ENCODE measurements at regions not wholly inside any gene's neighbourhood (a gene's known extent, or its start where the extent isn't known, plus 50 kb on each side); places are given as distances from the start of the nearest gene placed in this dataset.

DNA sequence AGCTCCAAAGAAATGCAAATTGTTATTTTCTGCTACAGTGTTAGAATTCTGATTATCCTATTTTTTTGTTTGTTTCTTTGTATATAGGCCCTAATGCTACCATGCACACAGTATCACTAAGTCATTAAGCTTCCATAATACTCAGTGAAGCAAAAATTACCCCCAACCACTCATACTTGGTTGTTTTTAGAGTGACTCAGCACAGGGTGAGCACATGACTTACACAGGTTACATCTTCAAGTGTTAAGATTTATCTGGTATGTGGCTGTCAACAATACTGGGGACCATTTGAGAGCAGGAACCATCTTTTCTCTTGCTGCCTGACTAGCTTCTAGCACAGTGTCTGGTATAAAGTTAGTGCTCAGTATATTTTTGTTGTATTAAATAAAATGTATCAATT lies 255.8 kb upstream of the SLC24A2 start:
- no peak for DNase-seq (ENCODE audit: low spot score)
- ChIA-PET CTCF (no interaction called here), POLR2A (no interaction called here)
- no peaks in the 10 kb centered on the region for H3K9me3 Mint-ChIP-seq
- peaks cover 39% of the 10 kb centered on the region for H3K4me1 Mint-ChIP-seq
- ATAC-seq = no peak
- H3K27ac Mint-ChIP-seq = no peak overlapping the region
- no peak overlapping the region for H3K4me3 Mint-ChIP-seq
- TF ChIP-seq ZNF423 (CRISPR knock-in tag; IDR thresholded peaks at IDR 0.05) (no peak), OVOL2 (CRISPR knock-in tag; IDR thresholded peaks at IDR 0.05; ENCODE audit: borderline replicate concordance) (no peak), ZSCAN18 (CRISPR knock-in tag; IDR thresholded peaks at IDR 0.05) (no peak), SOX15 (CRISPR knock-in tag; IDR thresholded peaks at IDR 0.05) (no peak)
- TF ChIP-seq, protein P1, sequence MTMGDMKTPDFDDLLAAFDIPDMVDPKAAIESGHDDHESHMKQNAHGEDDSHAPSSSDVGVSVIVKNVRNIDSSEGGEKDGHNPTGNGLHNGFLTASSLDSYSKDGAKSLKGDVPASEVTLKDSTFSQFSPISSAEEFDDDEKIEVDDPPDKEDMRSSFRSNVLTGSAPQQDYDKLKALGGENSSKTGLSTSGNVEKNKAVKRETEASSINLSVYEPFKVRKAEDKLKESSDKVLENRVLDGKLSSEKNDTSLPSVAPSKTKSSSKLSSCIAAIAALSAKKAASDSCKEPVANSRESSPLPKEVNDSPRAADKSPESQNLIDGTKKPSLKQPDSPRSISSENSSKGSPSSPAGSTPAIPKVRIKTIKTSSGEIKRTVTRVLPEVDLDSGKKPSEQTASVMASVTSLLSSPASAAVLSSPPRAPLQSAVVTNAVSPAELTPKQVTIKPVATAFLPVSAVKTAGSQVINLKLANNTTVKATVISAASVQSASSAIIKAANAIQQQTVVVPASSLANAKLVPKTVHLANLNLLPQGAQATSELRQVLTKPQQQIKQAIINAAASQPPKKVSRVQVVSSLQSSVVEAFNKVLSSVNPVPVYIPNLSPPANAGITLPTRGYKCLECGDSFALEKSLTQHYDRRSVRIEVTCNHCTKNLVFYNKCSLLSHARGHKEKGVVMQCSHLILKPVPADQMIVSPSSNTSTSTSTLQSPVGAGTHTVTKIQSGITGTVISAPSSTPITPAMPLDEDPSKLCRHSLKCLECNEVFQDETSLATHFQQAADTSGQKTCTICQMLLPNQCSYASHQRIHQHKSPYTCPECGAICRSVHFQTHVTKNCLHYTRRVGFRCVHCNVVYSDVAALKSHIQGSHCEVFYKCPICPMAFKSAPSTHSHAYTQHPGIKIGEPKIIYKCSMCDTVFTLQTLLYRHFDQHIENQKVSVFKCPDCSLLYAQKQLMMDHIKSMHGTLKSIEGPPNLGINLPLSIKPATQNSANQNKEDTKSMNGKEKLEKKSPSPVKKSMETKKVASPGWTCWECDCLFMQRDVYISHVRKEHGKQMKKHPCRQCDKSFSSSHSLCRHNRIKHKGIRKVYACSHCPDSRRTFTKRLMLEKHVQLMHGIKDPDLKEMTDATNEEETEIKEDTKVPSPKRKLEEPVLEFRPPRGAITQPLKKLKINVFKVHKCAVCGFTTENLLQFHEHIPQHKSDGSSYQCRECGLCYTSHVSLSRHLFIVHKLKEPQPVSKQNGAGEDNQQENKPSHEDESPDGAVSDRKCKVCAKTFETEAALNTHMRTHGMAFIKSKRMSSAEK (CRISPR knock-in tag; IDR thresholded peaks at IDR 0.05; ENCODE audit: borderline replicate concordance) = no peak
- peaks cover 2% of the 10 kb centered on the region; the same call in 1 of the 2 replicates for H3K27me3 Mint-ChIP-seq (ENCODE audit: low read depth)
- H3K36me3 Mint-ChIP-seq = no peaks in the 10 kb centered on the region

DNA sequence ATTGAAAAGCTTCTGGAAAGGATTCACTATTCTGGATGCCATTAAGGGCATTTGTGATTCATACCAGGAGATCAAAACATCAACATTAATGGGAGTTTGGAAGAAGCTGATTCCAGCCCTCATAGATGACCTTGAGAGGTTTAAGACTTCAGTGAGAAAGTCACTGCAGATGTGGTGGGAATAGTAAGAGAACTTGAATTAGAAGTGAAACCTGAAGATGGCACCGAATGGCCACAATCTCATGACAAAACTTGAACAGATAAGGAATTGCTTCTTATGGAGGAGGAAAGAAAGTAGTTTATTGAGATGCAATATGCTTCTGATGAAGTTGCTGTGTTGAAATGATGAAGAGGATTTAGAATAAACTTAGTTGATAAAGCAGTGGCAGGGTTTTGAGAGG lies 254.6 kb upstream of the SLC24A2 start:
- H3K4me1 Mint-ChIP-seq = peaks cover 51% of the 10 kb centered on the region
- ChIA-PET POLR2A (no interaction called here), CTCF (no interaction called here)
- ATAC-seq (no peak), DNase-seq (ENCODE audit: low spot score) (no peak)
- no peak overlapping the region for H3K27ac Mint-ChIP-seq
- H3K9me3 Mint-ChIP-seq = no peaks in the 10 kb centered on the region
- no peaks in the 10 kb centered on the region for H3K36me3 Mint-ChIP-seq
- H3K27me3 Mint-ChIP-seq (ENCODE audit: low read depth) = peaks cover 10% of the 10 kb centered on the region
- H3K4me3 Mint-ChIP-seq = no peak overlapping the region
- TF ChIP-seq MLX (CRISPR knock-in tag; IDR thresholded peaks at IDR 0.05) (no peak), NR2C2 (CRISPR knock-in tag; IDR thresholded peaks at IDR 0.05) (no peak), OVOL2 (CRISPR knock-in tag; IDR thresholded peaks at IDR 0.05; ENCODE audit: borderline replicate concordance) (no peak), TEAD4 (CRISPR knock-in tag; IDR thresholded peaks at IDR 0.05) (no peak), FOXP1 (CRISPR knock-in tag; IDR thresholded peaks at IDR 0.05; ENCODE audit: borderline replicate concordance) (no peak), CTCF (IDR thresholded peaks at IDR 0.05) (no peak), RORB (CRISPR knock-in tag; IDR thresholded peaks at IDR 0.05) (no peak), SMAD3 (CRISPR knock-in tag; IDR thresholded peaks at IDR 0.05; ENCODE audit: borderline replicate concordance) (no peak), ERG (CRISPR knock-in tag; IDR thresholded peaks at IDR 0.05) (no peak), ZNF416 (CRISPR knock-in tag; IDR thresholded peaks at IDR 0.05) (no peak), TP53 (CRISPR knock-in tag; IDR thresholded peaks at IDR 0.05) (no peak), ZNF671 (CRISPR knock-in tag; IDR thresholded peaks at IDR 0.05) (no peak), TEAD1 (CRISPR knock-in tag; IDR thresholded peaks at IDR 0.05) (no peak)
- TF ChIP-seq, protein P2, sequence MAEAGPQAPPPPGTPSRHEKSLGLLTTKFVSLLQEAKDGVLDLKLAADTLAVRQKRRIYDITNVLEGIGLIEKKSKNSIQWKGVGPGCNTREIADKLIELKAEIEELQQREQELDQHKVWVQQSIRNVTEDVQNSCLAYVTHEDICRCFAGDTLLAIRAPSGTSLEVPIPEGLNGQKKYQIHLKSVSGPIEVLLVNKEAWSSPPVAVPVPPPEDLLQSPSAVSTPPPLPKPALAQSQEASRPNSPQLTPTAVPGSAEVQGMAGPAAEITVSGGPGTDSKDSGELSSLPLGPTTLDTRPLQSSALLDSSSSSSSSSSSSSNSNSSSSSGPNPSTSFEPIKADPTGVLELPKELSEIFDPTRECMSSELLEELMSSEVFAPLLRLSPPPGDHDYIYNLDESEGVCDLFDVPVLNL (CRISPR knock-in tag; IDR thresholded peaks at IDR 0.05; ENCODE audit: borderline replicate concordance, low read depth) = no peak
- TF ChIP-seq, protein P3, sequence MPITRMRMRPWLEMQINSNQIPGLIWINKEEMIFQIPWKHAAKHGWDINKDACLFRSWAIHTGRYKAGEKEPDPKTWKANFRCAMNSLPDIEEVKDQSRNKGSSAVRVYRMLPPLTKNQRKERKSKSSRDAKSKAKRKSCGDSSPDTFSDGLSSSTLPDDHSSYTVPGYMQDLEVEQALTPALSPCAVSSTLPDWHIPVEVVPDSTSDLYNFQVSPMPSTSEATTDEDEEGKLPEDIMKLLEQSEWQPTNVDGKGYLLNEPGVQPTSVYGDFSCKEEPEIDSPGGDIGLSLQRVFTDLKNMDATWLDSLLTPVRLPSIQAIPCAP (CRISPR knock-in tag; IDR thresholded peaks at IDR 0.05) = no peak
- TF ChIP-seq, protein P4, sequence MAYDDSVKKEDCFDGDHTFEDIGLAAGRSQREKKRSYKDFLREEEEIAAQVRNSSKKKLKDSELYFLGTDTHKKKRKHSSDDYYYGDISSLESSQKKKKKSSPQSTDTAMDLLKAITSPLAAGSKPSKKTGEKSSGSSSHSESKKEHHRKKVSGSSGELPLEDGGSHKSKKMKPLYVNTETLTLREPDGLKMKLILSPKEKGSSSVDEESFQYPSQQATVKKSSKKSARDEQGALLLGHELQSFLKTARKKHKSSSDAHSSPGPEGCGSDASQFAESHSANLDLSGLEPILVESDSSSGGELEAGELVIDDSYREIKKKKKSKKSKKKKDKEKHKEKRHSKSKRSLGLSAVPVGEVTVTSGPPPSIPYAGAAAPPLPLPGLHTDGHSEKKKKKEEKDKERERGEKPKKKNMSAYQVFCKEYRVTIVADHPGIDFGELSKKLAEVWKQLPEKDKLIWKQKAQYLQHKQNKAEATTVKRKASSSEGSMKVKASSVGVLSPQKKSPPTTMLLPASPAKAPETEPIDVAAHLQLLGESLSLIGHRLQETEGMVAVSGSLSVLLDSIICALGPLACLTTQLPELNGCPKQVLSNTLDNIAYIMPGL (CRISPR knock-in tag; IDR thresholded peaks at IDR 0.05) = no peak
